PC-3 (cell line): ENCODE measurements at regions not wholly inside any gene's neighbourhood (a gene's known extent, or its start where the extent isn't known, plus 50 kb on each side); places are given as distances from the start of the nearest gene placed in this dataset.

ENCODE experiments used
- ATAC-seq: fragments of 200-7000 bp; cut with Tn5 transposase; 2 replicates; pipeline ENCODE4 v1.9.1; 2020; ENCODE audit warnings: mild to moderate bottlenecking, moderate library complexity
- BruUV-seq: library from RNA; stranded (reverse); fragments of 400-500 nt; replicated peaks from 2 replicates; lab custom pipeline; 2021; lab: Mats Ljungman, UMichigan
- CTCF ChIA-PET: fragments of 300-600 bp; sonication (Branson Sonifier 250); formaldehyde crosslinking; loops from one replicate; lab custom pipeline; 2022; ENCODE audit warnings: antibody characterized with exemption; lab: Charles Lee
- POLR2A ChIA-PET: fragments of 300-600 bp; sonication (Branson Sonifier 250); formaldehyde crosslinking; loops from one replicate; lab custom pipeline; 2022; ENCODE audit warnings: antibody characterized with exemption; ENCODE audit not compliant: unreplicated experiment; lab: Charles Lee
- DNase-seq: peaks from one replicate; pipeline ENCODE4 v3.0.0-alpha.2; 2015
- H2AFZ ChIP-seq: fragments of 300-600 bp; sonication (generic); 2 replicates; pipeline ENCODE4 v1.6.0; 2016; ENCODE audit warnings: antibody characterized with exemption, low read length
- H3F3A ChIP-seq: fragments of 300-600 bp; sonication (generic); one replicate; pipeline ENCODE4 v1.6.0; 2017; ENCODE audit warnings: antibody characterized with exemption, low read length, control low read depth, mild to moderate bottlenecking; ENCODE audit not compliant: unreplicated experiment
- H3K27ac ChIP-seq: fragments of 300-600 bp; sonication (generic); 2 replicates; pipeline ENCODE4 v1.5.1; 2016; ENCODE audit warnings: mild to moderate bottlenecking, low read length
- H3K27me3 ChIP-seq: fragments of 300-600 bp; sonication (generic); 2 replicates; pipeline ENCODE4 v1.6.1; 2016; ENCODE audit warnings: low read length, mixed read lengths
- H3K36me3 ChIP-seq: fragments of 300-600 bp; sonication (generic); 2 replicates; pipeline ENCODE4 v1.6.1; 2016; ENCODE audit warnings: low read depth, mixed run types, low read length, mixed read lengths
- H3K4me1 ChIP-seq: fragments of 300-600 bp; sonication (generic); 2 replicates; pipeline ENCODE4 v1.5.1; 2016; ENCODE audit warnings: low read length; ENCODE audit not compliant: insufficient read depth
- H3K4me2 ChIP-seq: fragments of 300-600 bp; sonication (generic); 2 replicates; pipeline ENCODE4 v1.6.0; 2016; ENCODE audit warnings: low read length
- H3K4me3 ChIP-seq: fragments of 300-600 bp; sonication (generic); 2 replicates; pipeline ENCODE4 v1.5.1; 2016; ENCODE audit warnings: mild to moderate bottlenecking, low read length, mixed read lengths
- H3K79me2 ChIP-seq: fragments of 300-600 bp; sonication (generic); 2 replicates; pipeline ENCODE4 v1.6.1; 2017; ENCODE audit warnings: low read length, mixed read lengths
- H3K9ac ChIP-seq: fragments of 300-600 bp; sonication (generic); 2 replicates; pipeline ENCODE4 v1.6.0; 2016; ENCODE audit warnings: mild to moderate bottlenecking, low read length
- H3K9me2 ChIP-seq: fragments of 300-600 bp; sonication (generic); replicated peaks from 2 replicates; pipeline ENCODE4 v1.6.1; 2016; ENCODE audit warnings: mixed run types, low read length, mixed read lengths
- H3K9me3 ChIP-seq: fragments of 300-600 bp; sonication (generic); 2 replicates; pipeline ENCODE4 v1.6.1; 2016; ENCODE audit warnings: low read length, mixed read lengths
- H4K20me1 ChIP-seq: fragments of 300-600 bp; sonication (generic); 2 replicates; pipeline ENCODE4 v1.6.1; 2016; ENCODE audit warnings: low read length, mixed read lengths
- EZH2 ChIP-seq: fragments of 300-600 bp; sonication (generic); IDR thresholded peaks from one replicate; pipeline ENCODE4 v1.6.1; 2017; ENCODE audit warnings: antibody characterized with exemption, mild to moderate bottlenecking, low read length; ENCODE audit not compliant: unreplicated experiment
- EZH2phosphoT487 ChIP-seq: fragments of 300-600 bp; sonication (generic); IDR thresholded peaks from 2 replicates; pipeline ENCODE4 v1.6.1; 2018; ENCODE audit warnings: mild to moderate bottlenecking, antibody characterized with exemption, low read length, borderline replicate concordance
- intact Hi-C: fragments of 100-400 bp; cut with micrococcal nuclease; formaldehyde crosslinking; loops from 2 replicates; pipeline ENCODE4 v1.9.0; 2023
- TF ChIP-seq, protein P1 (sequence below): fragments of 300-600 bp; sonication (generic); conservative IDR thresholded peaks from 2 replicates; pipeline ENCODE4 v1.5.1; 2017; ENCODE audit warnings: antibody characterized with exemption, low read depth, mild to moderate bottlenecking, low read length

GRCh38 chr2:47235132-47235531, 58.8 kb upstream of the CALM2 start:
- H2AFZ ChIP-seq, result no peak overlapping the region
- no peaks in the 10 kb centered on the region for H3K36me3 ChIP-seq
- no peak overlapping the region for H3K4me3 ChIP-seq
- H3F3A ChIP-seq, result no peaks in the 10 kb centered on the region
- intact Hi-C loops, result no loop called here
- H3K4me1 ChIP-seq, result 0 out of 2 replicates have a peak, but pooled peaks cover 7% of the 10 kb centered on the region
- DNase-seq (no peak), ATAC-seq (no peak)
- BruUV-seq, result no TSS peak
- no peaks in the 10 kb centered on the region for H4K20me1 ChIP-seq
- no peak overlapping the region for H3K27ac ChIP-seq
- H3K79me2 ChIP-seq, result no peaks in the 10 kb centered on the region
- H3K9me3 ChIP-seq, result no peaks in the 10 kb centered on the region
- H3K9me2 ChIP-seq, result no peaks in the 10 kb centered on the region
- CTCF ChIA-PET, result no interaction called here
- H3K9ac ChIP-seq, result no peak overlapping the region
- TF ChIP-seq, protein P1, sequence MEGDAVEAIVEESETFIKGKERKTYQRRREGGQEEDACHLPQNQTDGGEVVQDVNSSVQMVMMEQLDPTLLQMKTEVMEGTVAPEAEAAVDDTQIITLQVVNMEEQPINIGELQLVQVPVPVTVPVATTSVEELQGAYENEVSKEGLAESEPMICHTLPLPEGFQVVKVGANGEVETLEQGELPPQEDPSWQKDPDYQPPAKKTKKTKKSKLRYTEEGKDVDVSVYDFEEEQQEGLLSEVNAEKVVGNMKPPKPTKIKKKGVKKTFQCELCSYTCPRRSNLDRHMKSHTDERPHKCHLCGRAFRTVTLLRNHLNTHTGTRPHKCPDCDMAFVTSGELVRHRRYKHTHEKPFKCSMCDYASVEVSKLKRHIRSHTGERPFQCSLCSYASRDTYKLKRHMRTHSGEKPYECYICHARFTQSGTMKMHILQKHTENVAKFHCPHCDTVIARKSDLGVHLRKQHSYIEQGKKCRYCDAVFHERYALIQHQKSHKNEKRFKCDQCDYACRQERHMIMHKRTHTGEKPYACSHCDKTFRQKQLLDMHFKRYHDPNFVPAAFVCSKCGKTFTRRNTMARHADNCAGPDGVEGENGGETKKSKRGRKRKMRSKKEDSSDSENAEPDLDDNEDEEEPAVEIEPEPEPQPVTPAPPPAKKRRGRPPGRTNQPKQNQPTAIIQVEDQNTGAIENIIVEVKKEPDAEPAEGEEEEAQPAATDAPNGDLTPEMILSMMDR, result no peak
- TF ChIP-seq EZH2 (no peak), EZH2phosphoT487 (no peak)
- POLR2A ChIA-PET, result no interaction called here
- no peaks in the 10 kb centered on the region for H3K27me3 ChIP-seq
- H3K4me2 ChIP-seq, result no peak overlapping the region

- BruUV-seq, result no TSS peak
- Histone ChIP-seq H3K4me2 (no peak overlapping the region), H3K27ac (no peak overlapping the region), H3K4me3 (no peak overlapping the region), H2AFZ (no peak overlapping the region), H4K20me1 (no peaks in the 10 kb centered on the region), H3K9ac (no peak overlapping the region), H3K36me3 (no peaks in the 10 kb centered on the region), H3K79me2 (no peaks in the 10 kb centered on the region), H3K9me3 (no peaks in the 10 kb centered on the region), H3K4me1 (0 out of 2 replicates have a peak, but pooled peaks cover 7% of the 10 kb centered on the region), H3F3A (no peaks in the 10 kb centered on the region), H3K27me3 (no peaks in the 10 kb centered on the region), H3K9me2 (no peaks in the 10 kb centered on the region)
- intact Hi-C loops, result no loop called here
- ATAC-seq (no peak), DNase-seq (no peak)
- TF ChIP-seq EZH2, result no peak
- no peak for TF ChIP-seq EZH2phosphoT487
- TF ChIP-seq, protein P1, result no peak
- ChIA-PET POLR2A (no interaction called here), CTCF (no interaction called here)
Observed at GRCh38 chr2:47234456-47234855, 58.1 kb upstream of the CALM2 start.

GRCh38 chr2:47232738-47233415, 56.6 kb upstream of the CALM2 start:
- Histone ChIP-seq H3K79me2 (no peaks in the 10 kb centered on the region), H3F3A (no peaks in the 10 kb centered on the region), H2AFZ (no peak overlapping the region), H3K27me3 (no peaks in the 10 kb centered on the region), H3K9me2 (no peaks in the 10 kb centered on the region), H3K4me2 (no peak overlapping the region), H3K4me1 (0 out of 2 replicates have a peak, but pooled peaks cover 7% of the 10 kb centered on the region), H3K9me3 (no peaks in the 10 kb centered on the region), H3K9ac (no peak overlapping the region), H3K36me3 (no peaks in the 10 kb centered on the region), H3K27ac (no peak overlapping the region), H4K20me1 (no peaks in the 10 kb centered on the region), H3K4me3 (no peak overlapping the region)
- CTCF ChIA-PET, result no interaction called here
- BruUV-seq, result no TSS peak
- ATAC-seq, result no peak
- DNase-seq, result peak; percentile 19
- intact Hi-C loops, result no loop called here
- POLR2A ChIA-PET, result no interaction called here
- TF ChIP-seq EZH2 (no peak), EZH2phosphoT487 (no peak)
- TF ChIP-seq, protein P1, result no peak
